ENCODE measurements at regions not wholly inside any gene's neighbourhood (a gene's known extent, or its start where the extent isn't known, plus 50 kb on each side); places are given as distances from the start of the nearest gene placed in this dataset.

DNA sequence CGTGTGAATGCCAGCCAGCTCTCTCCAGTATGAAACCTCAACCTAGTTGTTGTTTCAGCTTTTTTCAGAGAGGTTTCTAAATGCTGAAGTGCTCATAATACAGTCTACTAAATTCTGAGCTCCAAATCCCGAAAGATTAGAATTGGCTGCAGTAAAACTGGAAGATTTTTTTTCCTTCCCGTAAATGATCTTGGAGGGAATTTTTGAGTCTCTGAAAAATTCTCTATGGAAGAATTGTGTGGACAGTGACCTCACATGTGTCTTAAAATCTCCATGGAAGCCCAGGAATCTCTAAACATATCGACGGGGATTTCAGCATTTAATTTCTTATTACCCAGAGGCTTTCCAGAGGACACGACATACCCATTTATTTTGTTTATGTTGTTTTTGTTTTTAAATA, 1499.2 kb downstream of the LRRC4C start:
- Mint-ChIP-seq H3K9me3 (no peaks in the 10 kb centered on the region), H3K4me1 (no peaks in the 10 kb centered on the region), H3K27ac (peak overlapping the region; percentile 64), H3K4me3 (no peak overlapping the region), H3K36me3 (no peaks in the 10 kb centered on the region), H3K27me3 (ENCODE audit: low read depth) (no peaks in the 10 kb centered on the region)
- no peak for DNase-seq (ENCODE audit: low spot score in 2 of 2, unreplicated experiment in 2 of 2)
- TF ChIP-seq, protein P1, sequence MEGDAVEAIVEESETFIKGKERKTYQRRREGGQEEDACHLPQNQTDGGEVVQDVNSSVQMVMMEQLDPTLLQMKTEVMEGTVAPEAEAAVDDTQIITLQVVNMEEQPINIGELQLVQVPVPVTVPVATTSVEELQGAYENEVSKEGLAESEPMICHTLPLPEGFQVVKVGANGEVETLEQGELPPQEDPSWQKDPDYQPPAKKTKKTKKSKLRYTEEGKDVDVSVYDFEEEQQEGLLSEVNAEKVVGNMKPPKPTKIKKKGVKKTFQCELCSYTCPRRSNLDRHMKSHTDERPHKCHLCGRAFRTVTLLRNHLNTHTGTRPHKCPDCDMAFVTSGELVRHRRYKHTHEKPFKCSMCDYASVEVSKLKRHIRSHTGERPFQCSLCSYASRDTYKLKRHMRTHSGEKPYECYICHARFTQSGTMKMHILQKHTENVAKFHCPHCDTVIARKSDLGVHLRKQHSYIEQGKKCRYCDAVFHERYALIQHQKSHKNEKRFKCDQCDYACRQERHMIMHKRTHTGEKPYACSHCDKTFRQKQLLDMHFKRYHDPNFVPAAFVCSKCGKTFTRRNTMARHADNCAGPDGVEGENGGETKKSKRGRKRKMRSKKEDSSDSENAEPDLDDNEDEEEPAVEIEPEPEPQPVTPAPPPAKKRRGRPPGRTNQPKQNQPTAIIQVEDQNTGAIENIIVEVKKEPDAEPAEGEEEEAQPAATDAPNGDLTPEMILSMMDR (IDR thresholded peaks at IDR 0.05; ENCODE audit: unreplicated experiment): no peak

DNA sequence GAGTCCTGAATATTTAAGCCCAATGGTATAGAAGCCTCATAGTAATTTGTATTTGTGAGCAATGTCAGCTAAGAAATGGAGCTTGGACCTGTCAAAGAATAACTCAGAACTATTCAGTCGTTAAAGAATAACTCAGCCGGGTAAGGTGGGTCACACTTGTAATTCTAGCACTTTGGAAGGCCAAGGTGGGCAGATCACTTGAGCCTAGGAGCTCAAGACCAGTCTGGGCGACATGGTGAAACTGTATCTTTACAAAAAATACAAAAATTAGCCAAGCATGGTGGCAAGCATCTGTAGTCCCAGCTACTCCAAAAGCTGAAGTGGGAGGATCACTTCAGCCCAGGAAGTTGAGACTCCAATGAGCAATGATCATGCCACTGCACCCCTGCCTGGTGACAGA, 1526.5 kb downstream of the LRRC4C start:
- H3K27me3 Mint-ChIP-seq (ENCODE audit: low read depth): no peaks in the 10 kb centered on the region
- no peak overlapping the region for H3K27ac Mint-ChIP-seq
- no peak for DNase-seq (ENCODE audit: low spot score in 2 of 2, unreplicated experiment in 2 of 2)
- H3K9me3 Mint-ChIP-seq: peaks cover 23% of the 10 kb centered on the region
- H3K36me3 Mint-ChIP-seq: peaks cover 9% of the 10 kb centered on the region
- H3K4me1 Mint-ChIP-seq: no peaks in the 10 kb centered on the region
- TF ChIP-seq, protein P1 (IDR thresholded peaks at IDR 0.05; ENCODE audit: unreplicated experiment): no peak
- no peak overlapping the region for H3K4me3 Mint-ChIP-seq

DNA sequence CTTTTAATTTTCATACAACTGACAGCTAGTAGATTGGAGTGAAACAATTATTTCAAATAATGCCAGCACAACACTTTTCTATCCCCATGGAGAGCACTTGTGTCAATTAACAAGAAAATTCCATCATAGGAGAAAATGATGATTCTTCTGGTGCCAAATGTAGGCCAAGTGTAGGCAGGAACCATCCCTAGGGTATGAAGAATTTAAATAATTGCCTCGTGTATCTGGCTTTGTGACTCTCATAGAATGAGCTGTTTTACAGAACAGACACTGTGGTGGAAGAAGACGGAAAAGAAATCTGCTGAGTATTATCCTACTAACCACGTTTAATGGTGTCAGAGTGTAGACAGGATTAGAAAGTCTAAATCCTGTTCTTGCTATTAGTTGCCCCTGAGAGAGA, 1542.2 kb downstream of the LRRC4C start:
- TF ChIP-seq, protein P1 (IDR thresholded peaks at IDR 0.05; ENCODE audit: unreplicated experiment): no peak
- Mint-ChIP-seq H3K9me3 (peaks cover 9% of the 10 kb centered on the region), H3K4me1 (no peaks in the 10 kb centered on the region), H3K4me3 (no peak overlapping the region), H3K27ac (no peak overlapping the region), H3K36me3 (peaks cover 3% of the 10 kb centered on the region), H3K27me3 (ENCODE audit: low read depth) (no peaks in the 10 kb centered on the region)
- DNase-seq (ENCODE audit: low spot score in 2 of 2, unreplicated experiment in 2 of 2): no peak

DNA sequence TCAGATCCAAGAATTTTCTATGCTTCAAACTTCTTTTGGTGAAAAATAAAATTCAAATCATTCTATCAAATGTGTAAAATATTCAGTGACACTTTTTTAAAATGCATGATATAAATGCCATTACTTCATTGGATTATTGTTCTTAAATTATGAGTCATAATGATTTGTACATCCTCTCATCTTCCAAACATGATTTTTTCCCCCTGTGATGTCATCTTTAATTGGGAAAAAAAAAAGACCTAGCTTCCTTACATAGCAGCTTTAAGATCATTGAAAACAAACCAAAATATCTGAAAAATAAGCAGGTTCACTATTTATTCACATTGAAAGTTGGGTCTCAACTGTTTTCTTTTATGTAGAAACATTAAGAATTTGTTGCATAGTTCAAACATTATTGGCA, 1549.4 kb downstream of the LRRC4C start:
- TF ChIP-seq, protein P1 (IDR thresholded peaks at IDR 0.05; ENCODE audit: unreplicated experiment): no peak
- H3K27ac Mint-ChIP-seq: no peak overlapping the region
- peaks cover 6% of the 10 kb centered on the region for H3K9me3 Mint-ChIP-seq
- H3K4me1 Mint-ChIP-seq: no peaks in the 10 kb centered on the region
- no peaks in the 10 kb centered on the region for H3K27me3 Mint-ChIP-seq (ENCODE audit: low read depth)
- no peaks in the 10 kb centered on the region for H3K36me3 Mint-ChIP-seq
- no peak overlapping the region for H3K4me3 Mint-ChIP-seq
- no peak for DNase-seq (ENCODE audit: low spot score in 2 of 2, unreplicated experiment in 2 of 2)

DNA sequence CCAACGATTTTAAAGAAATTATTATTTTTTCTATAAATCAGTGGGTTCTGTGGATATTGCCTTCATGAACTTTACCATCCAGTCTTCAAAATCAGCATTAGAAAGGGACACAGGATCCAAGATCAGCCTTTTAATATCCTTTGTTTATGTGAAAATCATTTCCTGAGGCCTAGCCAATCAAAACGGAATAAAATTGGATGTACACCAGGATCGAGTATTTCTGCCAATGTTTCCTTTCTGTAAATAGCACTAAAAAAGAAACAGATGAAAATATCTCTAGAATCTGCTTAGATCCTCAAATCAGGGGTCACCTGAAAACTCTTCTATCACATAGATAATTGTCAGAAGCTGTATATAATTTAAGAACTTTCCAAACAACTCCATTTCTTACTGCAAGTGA, 1598.5 kb downstream of the LRRC4C start:
- Mint-ChIP-seq H3K27ac (no peak overlapping the region), H3K36me3 (no peaks in the 10 kb centered on the region), H3K4me1 (no peaks in the 10 kb centered on the region), H3K4me3 (no peak overlapping the region), H3K9me3 (peaks cover 15% of the 10 kb centered on the region), H3K27me3 (ENCODE audit: low read depth) (no peaks in the 10 kb centered on the region)
- no peak for DNase-seq (ENCODE audit: low spot score in 2 of 2, unreplicated experiment in 2 of 2)
- TF ChIP-seq, protein P1 (IDR thresholded peaks at IDR 0.05; ENCODE audit: unreplicated experiment): no peak

DNA sequence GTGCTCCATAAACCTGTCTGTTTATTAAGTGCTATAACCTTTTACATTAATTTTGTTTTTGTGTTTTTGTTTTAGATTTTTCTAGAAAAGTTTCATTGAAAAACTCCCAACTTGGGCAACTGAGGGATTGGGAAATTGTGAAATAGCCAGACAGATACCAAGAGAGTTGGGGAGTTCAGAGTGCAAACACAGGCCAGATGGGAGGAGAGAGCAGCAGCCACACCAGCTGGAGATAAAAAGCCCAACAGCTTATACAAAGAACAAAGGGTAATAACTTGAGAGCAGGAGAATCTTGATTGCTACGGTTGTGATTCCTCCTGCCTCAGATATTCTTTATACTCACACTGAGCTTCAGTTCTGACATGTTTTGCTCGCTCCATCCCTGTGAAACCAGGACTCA, 1642.2 kb downstream of the LRRC4C start:
- Mint-ChIP-seq H3K36me3 (peaks cover 6% of the 10 kb centered on the region), H3K4me3 (no peak overlapping the region), H3K4me1 (peaks cover 13% of the 10 kb centered on the region), H3K27me3 (ENCODE audit: low read depth) (no peaks in the 10 kb centered on the region), H3K9me3 (peaks cover 51% of the 10 kb centered on the region), H3K27ac (peak overlapping the region; percentile 62)
- DNase-seq (ENCODE audit: low spot score in 2 of 2, unreplicated experiment in 2 of 2): no peak
- TF ChIP-seq, protein P1 (IDR thresholded peaks at IDR 0.05; ENCODE audit: unreplicated experiment): no peak
